ENCODE measurements at regions not wholly inside any gene's neighbourhood (a gene's known extent, or its start where the extent isn't known, plus 50 kb on each side); places are given as distances from the start of the nearest gene placed in this dataset.

DNA sequence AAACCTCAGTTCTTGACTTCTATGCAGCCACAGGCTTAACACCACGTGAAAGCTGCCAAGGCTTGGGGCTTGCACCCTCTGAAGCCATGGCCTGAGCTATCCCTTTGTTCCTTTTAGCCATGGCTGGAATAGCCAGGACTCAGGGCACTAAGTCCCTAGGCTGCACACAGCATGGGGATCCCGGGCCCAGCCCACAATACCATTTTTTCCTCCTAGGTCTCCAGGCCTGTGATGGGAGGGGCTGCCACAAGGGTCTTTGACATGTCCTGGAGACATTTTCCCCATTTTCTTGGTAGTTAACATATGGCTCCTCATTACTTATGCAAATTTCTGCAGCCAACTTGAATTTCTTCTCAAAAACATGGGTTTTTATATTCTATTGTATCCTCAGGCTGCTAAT lies 619.1 kb downstream of the NYAP2 start:
- DNase-seq = no peak

DNA sequence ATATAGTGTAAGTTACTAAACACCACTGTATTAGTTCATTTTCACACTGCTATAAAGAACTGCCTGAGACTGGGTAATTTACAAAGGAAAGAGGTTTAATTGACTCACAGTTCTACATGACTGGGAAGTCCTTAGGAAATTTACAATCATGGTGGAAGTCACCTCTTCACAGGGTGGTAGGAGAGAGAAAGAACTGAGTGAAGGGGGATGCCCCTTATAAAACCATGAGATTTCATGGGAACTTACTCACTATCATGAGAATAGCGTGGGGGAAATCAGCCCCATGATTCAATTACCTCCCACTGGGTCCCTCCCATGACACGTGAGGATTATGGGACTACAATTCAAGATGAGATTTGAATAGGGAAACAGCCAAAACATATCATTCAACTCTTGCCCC lies 618.0 kb downstream of the NYAP2 start:
- no peak for DNase-seq

DNA sequence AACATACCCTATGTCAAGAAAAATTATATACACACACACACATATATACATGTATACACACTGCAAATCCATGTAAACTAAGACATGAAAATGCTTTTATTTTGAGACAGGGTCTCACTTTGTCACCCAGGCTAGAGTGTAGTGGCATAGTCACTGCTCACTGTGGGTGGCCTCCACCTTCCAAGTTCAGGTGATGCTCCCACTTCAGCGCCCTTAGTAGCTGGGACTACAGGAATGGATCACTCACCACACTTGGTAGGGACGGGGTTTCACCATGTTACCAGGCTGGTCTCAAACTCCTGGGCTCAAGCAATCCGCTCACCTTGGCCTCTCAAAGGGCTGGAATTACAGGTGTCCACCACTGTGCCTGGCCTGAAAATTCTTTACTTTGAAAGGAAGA lies 617.6 kb downstream of the NYAP2 start:
- DNase-seq = no peak

DNA sequence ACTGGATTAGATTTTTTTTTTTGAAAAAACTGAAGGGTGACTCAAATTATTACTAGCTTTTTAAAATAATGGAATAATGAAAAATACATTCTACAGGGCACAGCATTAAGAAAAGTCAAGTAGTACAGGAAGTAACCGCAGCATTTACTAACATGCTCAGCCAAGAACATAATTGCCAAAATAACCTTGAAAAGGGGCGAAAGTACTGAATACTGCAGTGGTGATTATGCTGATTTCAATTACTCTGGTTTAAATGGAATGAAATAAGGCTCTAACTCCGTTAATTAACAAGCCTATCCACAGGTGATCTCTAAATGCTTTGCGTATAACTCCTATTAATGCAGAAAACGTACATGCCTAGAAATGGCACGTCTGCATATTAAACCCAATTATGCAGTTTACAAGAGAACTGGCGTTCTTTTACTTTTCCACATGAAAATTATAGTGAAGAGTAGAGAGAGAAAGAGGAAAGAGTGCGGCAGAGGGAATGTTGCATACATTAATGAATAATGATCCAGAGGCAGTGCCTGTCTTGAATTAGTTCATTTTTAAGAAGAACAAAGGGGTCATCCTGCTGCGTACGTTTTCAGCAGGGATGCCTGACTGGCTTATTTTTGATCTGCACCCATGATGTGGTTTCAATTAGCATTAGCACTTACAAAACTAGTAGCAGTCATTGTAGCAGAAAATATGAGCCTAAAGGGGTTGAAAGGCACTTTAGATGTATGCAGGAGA lies 612.4 kb downstream of the NYAP2 start:
- DNase-seq = no peak

DNA sequence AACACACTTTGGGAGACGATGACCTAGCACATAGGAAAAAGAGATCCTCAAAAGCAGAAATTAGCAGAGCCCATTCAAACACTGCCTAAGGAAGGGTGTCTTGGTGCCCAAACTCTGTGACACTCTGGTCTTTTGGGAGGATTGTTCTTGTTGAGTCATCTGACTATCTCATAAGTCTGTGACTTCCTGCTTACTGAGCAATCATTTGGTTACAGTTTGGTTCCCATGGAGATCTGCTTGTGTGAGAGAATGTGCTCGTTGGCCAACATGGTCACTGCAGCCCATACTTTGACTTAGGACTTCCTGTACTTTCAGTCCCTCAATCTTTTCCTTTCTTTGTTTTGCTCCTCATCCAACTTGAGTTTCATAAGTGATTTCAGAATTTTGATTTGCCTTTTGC lies 602.9 kb downstream of the NYAP2 start:
- DNase-seq = no peak

DNA sequence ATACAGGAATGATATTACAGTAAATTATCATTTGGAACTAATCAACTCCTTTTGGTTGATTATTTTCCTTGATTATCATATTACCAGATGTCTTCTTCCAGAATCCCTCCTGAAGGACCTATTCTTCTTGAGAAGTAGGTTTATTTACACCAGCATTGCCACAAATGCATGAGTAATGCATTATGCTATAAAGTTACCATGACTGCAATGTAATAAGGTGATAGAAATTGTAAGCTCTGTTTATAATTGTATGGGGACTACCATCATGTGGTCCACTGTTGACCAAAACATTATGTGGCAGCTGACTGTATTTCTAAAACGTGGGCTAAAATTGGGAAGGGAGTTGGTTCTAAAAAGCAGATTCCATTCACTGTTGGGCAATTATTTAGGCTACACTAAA lies 602.2 kb downstream of the NYAP2 start:
- DNase-seq = no peak

DNA sequence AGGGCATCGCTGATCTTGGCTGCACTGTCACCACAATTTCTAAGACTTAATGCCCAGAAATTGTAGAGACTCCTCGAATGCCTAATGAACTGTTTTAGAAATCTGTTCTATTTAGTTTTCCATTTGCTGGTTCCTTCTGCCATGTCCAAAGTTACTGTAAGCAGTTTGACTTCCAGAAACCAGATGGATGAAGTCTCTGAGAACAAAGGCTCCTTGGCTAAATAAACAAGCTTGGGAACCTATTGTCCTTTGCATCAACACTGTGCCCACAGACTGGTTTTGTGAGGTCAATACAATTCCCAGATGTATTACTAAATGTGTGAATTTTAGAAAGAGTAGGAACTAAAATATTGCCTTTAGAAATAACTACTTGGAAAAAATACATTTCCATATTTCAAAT lies 600.2 kb downstream of the NYAP2 start:
- no peak for DNase-seq

DNA sequence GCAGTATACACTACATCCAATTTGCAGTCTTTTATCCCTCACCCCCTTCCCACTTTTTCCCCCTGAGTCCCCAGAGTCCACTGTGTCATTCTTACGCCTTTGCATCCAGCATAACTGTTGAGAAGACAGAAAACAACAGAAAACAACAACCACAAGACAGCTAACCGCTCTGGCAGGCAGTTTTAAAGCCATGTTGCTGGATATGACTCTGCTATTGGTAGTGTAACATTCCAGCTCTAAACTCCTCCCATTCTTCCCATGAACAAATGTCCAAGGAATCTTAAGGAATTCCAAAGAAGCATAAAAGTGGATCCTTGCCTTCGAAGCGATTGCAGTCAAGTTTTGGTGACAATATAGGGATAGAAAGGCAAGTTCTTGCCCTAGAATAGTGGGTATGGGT lies 599.1 kb downstream of the NYAP2 start:
- DNase-seq = no peak

DNA sequence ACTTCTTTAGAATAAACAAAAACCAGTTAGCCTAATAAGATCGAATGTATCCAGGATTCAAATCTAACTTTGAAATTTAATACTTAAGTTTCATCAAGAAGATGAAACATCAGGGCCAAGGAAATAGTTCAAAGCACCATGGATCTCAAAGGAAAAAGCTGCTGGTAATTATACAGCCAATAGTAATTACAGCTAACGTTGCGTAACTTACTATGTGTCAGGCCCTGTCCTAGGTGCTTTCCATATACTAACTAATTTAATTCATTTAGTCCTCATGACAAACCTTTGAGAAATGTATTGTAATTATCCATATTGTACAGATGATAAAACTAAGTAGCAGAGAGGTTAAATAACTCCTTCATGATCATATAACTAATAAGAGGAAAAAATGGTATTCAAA lies 598.6 kb downstream of the NYAP2 start:
- DNase-seq = no peak

DNA sequence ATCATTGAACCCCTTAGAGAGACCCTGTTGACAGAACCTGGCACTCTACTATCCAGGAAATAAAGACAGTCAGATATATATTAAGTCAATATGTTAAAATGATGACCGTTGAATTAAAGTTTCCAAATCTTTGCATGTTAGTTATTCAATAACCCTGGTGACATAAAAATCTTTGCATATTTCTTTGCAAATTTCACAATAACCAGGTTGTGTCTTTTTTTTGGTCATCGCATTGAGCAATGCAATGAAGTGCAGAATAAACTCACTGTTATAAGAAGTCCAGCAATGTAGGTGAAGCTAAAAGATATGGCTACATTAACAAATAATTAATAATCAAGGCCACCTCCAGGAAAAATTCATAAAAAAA lies 596.9 kb downstream of the NYAP2 start:
- DNase-seq = no peak

DNA sequence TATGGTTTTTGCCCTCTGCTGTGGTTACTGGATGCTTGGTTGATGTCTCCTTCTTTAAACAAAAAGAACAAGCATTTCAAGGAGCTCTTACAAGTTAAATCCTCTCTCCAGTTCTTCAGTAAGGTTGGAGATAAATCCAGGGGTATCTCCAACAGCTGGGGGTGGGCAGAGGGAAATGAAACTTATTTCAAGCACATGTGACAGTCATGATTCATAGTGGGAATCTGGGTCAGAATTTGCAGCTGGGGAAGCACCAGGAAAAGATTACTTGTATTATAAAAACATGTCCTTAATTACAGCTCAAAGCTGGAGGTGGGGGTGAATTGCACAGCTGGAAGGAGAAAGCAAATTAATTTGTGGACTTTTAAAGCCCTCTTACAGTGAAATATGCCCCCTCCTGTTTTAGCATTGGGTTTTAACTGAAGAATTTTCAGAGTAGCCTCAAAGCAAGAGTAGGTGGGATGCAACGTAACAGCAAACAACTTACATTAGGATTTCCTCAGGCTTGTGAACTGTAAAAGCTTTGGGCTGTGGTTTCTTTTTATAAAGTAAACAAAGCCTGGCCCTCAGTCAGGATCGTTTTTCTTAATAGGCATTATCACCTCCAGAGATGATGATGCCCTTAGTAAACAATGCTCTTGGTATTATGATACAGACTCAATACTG lies 596.4 kb downstream of the NYAP2 start:
- DNase-seq = no peak

DNA sequence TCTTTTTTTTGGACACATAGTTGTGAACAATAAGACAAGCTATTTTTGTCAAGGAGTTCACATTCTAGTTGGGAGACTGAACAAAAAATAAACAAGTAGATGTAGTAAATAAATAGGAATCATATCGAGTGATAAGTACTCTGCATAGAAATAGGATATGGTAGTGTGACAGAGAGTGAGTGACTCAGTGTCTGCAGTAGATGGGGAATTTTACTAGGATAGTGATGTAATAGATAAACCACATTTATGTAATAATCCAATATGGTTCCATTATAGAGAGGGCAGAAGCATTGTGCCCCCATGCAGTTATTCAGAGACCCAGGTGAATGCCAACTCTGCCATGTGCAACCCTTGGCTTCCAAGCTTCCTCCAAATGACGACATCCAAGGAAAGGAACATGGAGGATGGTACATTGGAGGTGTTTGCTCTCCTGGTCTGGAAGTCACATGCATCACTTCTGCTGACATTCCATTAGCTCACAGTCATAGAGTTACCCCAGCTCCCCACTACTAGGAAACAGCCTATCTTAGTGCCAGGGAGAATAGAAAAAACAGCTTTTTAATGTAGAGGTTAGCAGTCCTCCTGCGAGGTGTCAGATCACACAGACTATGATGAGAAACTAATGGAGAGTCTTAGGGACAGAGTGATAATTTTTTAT lies 595.4 kb downstream of the NYAP2 start:
- no peak for DNase-seq

DNA sequence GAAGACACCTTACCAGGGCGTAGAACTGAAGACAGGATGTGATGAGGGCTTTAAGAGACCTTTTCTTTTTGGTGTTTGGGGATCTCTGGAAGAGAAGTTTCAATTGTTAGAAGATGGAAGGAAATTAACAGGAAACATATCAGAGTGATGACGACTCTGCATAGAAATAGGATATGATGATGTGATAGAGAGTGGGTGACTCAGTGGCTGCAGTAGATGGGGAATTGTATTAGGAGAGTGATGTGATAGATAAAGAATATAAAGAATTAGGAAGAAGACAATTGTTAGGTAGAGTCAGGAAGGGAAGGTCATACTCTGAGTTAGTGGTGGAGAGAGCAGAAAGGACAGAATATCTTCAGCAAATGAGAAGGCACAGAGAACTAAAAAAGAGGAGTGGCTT lies 593.9 kb downstream of the NYAP2 start:
- no peak for DNase-seq

DNA sequence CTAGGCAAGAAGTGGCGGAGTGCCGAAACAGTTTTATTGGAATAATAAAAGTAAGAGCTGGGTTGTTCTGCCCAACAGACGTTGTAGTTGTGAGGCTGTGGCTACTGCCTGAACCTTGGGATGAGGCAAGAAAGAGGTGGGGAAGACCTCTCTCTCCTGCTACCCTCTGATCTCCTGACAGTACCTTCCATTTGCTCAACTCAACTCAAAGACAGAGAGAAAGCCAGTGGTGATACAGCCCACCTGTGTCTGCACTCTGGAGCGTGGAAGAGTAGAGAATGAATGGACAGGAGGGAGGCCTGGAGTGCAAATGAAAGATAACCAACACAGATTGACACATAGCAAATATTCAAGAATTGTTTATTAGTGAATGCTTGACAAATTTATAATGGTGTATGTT lies 590.3 kb downstream of the NYAP2 start:
- DNase-seq = no peak

DNA sequence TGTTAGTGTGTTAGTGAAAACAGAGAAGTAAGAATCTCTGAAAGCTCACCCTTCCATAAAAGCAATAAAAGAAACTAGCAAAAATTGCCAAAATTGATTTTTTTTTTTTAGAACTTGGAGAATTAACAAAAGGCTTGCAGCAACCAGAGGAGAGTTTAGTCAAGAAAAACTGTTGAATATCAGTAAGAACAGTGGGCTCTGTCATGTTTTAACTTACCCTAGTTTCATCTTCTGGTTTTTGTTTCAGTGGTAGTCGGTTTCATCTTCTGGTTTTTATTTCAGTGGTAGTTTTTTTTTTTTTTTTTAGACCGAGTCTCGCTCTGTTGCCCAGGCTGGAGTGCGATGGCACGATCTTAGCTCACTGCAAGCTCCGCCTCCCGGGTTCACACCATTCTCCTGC lies 580.9 kb downstream of the NYAP2 start:
- DNase-seq = no peak

DNA sequence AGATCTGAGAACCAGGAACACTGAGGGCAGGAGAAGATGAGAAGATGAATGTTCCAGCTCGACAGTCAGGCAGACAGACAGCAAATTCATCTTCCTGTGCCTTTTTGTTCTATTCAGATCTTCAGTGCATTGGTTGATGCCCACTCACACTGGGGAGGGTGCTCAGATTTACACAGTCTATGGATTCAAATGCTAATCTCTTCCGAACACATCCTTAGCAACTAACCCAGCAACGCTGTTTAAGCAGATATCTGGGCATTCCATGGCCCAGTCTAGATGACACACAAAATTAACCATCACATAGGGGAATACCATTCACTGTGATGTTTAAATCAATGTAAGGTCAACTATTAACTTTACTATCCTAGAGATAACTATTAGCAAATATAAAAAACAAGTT lies 571.9 kb downstream of the NYAP2 start:
- DNase-seq = no peak

DNA sequence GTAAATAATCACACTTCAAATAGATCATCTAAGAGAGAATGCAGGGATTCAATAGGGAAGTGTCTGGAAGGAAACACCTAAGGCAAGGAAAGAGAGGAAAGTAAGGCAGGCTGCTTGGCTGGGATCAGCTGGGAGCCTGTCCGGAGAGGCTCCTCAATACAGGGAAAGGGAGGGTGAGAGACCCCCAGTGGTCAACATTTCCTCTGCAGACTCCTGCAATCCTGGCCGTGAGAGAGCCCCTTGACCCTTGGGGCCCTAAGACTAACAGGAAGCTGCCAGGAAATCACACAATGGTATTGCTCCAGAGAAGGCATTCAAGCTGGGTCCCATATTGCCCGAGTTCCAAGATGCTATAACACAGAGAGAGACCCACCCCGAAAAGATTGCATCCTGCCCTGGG lies 549.4 kb downstream of the NYAP2 start:
- DNase-seq = no peak

DNA sequence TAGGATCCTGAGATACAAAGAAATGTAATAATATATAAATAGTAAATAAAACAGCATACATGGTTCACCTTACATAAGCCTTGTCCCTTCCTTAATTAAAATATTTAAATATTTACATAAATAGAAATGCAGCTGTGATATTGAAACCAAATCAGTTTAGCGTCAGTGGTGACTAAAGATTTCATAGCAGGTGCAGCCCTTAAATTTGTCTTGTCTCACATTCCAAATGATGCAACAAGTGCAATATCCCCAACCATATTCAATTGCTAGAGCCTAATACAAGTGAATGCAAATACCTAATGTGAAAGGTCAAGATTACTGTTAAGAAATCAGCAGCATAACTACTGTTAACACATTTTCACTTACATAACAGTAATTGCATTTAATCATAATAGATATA lies 539.5 kb downstream of the NYAP2 start:
- no peak for DNase-seq

DNA sequence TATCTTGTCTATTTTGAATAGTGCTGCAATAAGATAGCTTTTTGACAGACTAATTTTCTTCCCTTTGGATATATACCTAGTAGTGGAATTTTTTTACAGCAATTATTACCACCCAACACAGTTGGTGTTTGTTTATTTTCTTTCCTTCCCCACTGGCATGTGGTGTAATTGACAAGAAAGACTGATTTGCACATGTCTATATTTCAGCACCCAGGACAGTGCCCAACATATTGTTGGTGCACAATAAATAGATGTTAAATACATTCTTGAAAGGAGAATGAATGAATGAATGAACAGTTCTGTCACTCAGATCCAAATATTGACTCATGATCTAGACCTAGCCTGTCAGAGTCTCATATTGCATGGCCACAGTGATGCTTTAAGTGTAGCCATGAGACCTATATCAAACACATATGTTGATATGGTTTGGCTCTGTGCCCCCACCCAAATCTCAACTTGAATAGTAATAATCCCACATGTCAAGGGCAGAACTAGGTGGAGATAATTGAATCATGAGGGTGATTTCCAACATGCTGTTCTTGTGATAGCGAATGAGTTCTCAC lies 538.2 kb downstream of the NYAP2 start:
- no peak for DNase-seq

DNA sequence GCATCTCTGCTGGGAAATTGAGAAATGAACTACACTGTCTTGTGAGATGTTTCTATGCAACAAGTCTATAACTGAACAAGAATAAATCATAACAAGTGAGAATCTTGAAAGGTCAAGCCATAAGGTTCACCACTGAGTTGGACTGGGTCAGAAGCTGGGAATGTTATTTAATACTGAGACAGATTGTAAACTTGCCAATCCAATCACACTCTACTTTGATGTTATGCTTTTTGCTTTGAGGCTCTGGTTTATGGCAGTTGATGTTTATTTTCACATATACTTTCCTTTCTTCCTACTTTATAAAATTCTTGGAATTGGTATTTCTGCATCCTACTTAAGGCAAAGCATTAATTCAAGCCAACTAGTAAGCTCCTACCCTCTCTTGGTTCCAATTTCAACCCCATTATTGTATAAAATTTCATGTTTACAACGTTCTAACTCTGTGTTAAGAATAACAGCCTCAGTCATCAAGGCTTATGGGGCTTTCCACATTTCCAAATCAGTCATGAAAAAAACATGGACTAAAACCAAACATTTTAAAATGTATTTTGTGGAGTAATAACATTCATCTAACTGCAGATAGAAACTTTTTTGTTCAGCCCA lies 533.4 kb downstream of the NYAP2 start:
- no peak for DNase-seq

DNA sequence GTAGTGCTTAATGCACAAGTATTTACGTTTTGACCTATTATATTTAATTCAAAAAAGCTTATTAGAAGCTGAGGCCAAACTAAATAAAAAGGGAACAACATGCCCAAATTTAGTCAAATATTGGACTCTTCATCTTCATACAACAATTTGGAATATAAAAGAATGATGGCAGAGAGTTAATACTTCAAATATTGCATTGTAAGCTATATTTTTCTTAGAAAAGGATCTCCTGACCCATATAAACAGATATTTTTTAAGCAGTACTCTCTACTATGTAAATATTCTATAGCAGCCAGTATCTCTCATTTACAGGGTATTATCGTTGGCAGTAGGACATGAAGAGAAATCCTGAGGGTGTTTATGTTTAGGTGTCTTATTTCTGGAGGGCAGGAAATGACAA lies 531.2 kb downstream of the NYAP2 start:
- no peak for DNase-seq

DNA sequence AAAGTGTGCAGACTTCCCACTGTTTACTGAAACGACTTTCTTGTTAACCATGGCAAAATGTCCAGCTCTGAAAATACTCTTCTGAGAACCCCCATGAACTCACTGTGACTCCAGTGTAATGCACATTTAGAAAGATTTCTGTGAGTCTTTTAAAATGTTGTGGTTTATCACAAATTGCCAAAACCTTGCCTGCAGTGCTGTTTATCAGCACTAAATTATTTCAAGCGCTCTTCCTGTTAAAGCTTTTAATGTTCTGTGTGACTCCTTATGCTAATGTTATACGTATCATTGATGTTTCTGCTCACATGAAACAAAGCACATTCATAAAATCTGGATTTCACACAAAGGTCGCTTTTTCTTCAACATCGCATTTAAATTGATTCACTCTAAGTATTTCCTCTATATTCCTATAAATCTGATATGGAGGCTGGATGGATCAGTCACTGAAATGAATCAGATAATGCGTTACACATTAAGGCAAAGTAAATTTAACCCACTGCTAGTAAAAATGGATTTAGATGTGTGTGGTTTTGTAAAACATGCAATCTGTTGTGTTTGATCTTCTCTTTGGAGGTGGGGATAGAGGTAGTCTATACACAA lies 521.2 kb downstream of the NYAP2 start:
- no peak for DNase-seq

DNA sequence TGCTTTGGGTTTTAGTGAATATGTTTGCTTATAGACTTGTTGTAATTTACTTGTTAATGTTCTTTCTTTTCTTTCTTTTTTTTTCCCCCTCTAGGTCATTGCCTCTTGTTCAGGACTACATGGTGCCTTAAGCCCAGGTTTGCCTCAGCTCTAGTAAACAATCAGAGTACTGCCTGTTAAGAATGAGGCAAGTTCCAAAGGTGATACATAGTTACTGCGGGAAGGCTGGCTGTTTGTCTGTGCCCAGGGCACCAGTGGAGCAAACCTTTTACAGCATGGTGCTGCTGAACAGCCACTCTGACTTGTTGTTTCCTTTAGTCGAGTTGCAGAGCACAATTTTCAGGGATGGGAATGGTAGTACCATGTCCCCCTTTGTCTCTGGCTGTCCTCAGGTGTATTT lies 517.2 kb downstream of the NYAP2 start:
- no peak for DNase-seq

All from activated naive CD4-positive, alpha-beta T cell (primary cell).